ENCODE measurements at regions not wholly inside any gene's neighbourhood (a gene's known extent, or its start where the extent isn't known, plus 50 kb on each side); places are given as distances from the start of the nearest gene placed in this dataset.

DNA sequence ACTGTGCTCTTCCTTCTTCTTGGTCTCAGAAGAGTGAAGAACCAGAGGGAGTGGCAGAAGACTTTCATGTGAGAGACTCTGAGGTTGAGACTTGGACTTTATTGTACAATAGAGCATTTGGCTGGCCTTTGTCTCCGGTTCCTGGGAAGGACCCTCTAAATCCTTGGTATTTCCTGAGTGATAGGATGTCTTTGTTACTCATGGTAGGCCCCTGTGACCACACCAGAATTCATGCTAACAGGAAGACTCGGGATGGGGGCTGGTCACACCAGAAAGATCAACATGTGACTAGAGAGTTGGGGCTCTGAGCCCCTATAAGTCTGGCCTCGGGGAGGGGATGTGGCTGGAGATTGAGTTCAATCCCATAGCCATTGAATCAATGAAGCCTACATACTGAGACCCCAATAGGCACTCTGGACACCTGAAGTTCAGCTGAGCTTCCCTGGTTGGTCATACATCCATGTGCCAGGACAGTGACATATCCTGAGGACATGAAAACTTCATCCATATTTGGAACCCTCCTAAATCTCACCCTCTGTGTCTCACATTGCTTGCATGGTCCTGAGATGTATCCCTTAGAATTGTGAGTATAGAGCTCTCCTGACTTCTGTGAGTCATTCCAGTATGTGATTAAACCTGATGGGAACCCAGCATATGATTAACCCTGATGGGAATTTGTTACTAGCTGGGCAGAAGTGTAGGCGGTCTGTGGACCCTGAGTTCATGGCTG, 201.7 kb downstream of the GADD45G start:
- DNase-seq = no peak
- Histone ChIP-seq H3K4me3 (ENCODE audit: insufficient read depth, low read depth, low read length) (no peak overlapping the region), H3K27me3 (ENCODE audit: control insufficient read depth, insufficient read depth, low read length) (no peaks in the 10 kb centered on the region), H3K36me3 (replicated peaks; ENCODE audit: control insufficient read depth, insufficient read depth, low read length) (no peaks in the 10 kb centered on the region)

DNA sequence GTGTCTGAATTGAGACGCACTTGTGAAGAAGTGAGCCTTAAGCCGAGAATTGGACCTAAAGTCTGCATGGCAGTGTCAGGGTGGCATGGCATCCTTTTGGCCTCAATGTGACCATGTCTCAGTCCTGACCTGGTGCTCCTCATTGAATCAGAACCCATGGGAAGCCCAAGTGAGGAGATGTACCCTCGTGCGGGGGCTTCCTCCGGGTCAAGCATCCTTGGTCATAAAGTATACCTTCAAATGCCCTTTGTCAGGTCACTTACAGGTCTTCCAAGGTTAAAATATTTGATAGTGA, 202.2 kb downstream of the GADD45G start:
- H3K36me3 ChIP-seq (replicated peaks; ENCODE audit: control insufficient read depth, insufficient read depth, low read length) = no peaks in the 10 kb centered on the region
- no peaks in the 10 kb centered on the region for H3K27me3 ChIP-seq (ENCODE audit: control insufficient read depth, insufficient read depth, low read length)
- no peak overlapping the region for H3K4me3 ChIP-seq (ENCODE audit: insufficient read depth, low read depth, low read length)
- DNase-seq = no peak

DNA sequence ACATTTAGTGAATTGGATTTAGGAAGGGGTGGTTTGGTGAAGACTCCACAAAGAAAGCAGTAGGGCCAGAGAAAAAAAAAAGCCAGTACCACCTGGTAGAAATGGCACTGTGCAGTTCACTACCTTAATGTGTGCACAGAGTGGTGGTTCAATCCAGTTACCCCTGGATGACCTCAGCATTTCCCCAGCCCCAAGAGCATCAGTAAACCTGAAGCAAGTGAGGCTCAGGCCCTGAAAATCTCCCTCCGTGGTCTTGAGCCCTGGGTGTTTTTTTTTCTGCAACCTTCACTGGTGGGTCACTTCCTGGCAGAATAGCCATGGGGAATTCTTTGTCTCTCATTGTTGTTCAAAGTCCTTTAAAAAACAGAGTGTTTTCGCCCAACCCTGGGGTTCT, 202.9 kb downstream of the GADD45G start:
- no peaks in the 10 kb centered on the region for H3K27me3 ChIP-seq (ENCODE audit: control insufficient read depth, insufficient read depth, low read length)
- no peak overlapping the region for H3K4me3 ChIP-seq (ENCODE audit: insufficient read depth, low read depth, low read length)
- no peak for DNase-seq
- no peaks in the 10 kb centered on the region for H3K36me3 ChIP-seq (replicated peaks; ENCODE audit: control insufficient read depth, insufficient read depth, low read length)

DNA sequence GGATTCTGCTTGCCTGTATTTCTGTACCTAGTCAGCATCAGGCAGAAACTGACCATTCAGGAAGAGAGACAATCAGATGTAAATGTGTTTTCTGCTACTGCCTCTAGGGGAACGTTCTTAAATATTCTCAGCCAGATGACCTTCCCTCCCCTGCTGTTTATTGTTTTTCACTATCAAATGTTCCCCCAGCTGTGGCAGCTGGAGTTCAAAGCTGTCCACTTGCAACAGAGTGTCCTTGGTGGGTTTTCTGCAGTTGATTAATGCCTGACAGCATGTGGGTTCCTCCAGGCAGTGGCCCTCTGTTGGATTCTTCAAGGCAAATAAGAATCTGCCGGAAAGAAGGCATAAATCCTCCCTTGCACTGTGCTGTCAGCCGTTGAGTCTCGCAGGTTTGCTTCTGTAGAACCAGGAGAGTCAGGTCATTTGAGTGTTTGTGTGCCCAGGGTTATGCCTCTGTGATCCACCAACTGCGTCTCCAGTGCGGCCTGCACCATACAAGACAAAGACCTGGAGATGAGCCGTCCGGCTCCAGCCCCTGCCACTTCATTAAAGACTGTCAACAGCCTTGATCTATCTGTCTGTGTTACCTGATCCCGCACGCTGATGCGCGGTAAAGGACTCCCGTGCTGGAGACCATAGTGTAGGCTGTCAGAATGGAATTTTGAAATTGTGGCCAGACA, 203.4 kb downstream of the GADD45G start:
- H3K4me3 ChIP-seq (ENCODE audit: insufficient read depth, low read depth, low read length) = no peak overlapping the region
- H3K27me3 ChIP-seq (ENCODE audit: control insufficient read depth, insufficient read depth, low read length) = no peaks in the 10 kb centered on the region
- peak; percentile 50 for DNase-seq
- no peaks in the 10 kb centered on the region for H3K36me3 ChIP-seq (replicated peaks; ENCODE audit: control insufficient read depth, insufficient read depth, low read length)

DNA sequence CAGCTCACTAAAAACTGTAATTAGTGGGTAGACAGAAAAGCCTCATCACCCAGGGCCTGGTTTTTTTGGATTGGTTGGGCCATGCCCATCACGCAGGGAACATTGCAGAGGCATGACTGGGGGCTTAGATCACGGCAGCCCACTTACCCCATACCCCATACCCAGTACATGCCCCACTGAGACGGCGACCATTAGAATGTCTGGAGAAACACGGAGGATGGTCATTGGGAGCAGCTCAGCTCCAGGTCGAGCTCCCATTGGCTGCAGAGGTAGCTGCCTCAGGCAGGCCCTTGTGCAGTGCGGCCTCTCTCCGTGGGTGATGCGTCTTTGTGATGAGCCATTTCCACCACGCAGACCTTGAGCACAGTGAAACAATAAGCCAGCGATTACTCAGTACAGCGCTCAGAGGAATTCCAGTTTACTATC, 204.0 kb downstream of the GADD45G start:
- H3K36me3 ChIP-seq (replicated peaks; ENCODE audit: control insufficient read depth, insufficient read depth, low read length) = no peaks in the 10 kb centered on the region
- H3K4me3 ChIP-seq (ENCODE audit: insufficient read depth, low read depth, low read length) = no peak overlapping the region
- no peak for DNase-seq
- no peaks in the 10 kb centered on the region for H3K27me3 ChIP-seq (ENCODE audit: control insufficient read depth, insufficient read depth, low read length)

DNA sequence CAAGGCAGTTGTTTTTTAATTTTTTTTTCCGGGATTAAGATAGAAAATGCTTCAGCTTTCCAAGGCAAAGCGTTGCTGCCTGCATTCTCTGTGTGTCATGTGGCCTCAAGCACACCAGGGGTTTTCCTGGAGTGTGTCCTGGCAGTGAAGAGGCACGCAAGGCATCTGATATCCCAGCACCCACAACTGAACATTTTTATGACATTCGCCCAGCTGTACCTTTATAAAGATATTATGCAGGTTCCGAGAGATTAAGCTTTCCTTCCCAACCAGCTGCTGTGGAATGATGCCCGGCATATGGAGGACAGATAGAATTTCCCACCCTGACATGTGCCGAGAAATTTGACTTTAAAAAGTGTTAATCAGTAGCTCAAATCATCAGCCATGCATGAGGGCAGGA, 205.6 kb downstream of the GADD45G start:
- H3K27me3 ChIP-seq (ENCODE audit: control insufficient read depth, insufficient read depth, low read length) = no peaks in the 10 kb centered on the region
- no peak overlapping the region for H3K4me3 ChIP-seq (ENCODE audit: insufficient read depth, low read depth, low read length)
- no peaks in the 10 kb centered on the region for H3K36me3 ChIP-seq (replicated peaks; ENCODE audit: control insufficient read depth, insufficient read depth, low read length)
- no peak for DNase-seq

DNA sequence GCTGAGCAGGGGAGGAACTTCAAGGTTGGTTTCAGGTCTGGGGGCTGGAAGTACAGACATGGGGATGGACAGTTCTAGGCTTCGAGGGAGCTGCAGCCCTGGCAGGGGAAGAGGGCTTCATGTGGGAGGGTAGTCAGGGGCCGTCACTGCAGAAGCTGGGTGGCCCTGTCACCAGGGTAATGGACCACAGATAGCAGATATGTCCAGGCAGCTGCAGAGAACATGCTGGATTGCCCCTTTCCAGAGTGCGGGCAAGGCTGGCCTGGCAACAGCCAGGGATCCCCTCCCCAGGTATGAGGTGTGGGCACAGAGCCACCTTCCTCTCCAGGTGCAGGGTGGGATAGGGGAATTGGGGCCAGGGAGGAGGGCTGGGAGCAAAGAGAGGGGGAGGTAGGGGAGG, 206.5 kb downstream of the GADD45G start:
- H3K4me3 ChIP-seq (ENCODE audit: insufficient read depth, low read depth, low read length) = no peak overlapping the region
- H3K27me3 ChIP-seq (ENCODE audit: control insufficient read depth, insufficient read depth, low read length) = no peaks in the 10 kb centered on the region
- no peak for DNase-seq
- H3K36me3 ChIP-seq (replicated peaks; ENCODE audit: control insufficient read depth, insufficient read depth, low read length) = no peaks in the 10 kb centered on the region

DNA sequence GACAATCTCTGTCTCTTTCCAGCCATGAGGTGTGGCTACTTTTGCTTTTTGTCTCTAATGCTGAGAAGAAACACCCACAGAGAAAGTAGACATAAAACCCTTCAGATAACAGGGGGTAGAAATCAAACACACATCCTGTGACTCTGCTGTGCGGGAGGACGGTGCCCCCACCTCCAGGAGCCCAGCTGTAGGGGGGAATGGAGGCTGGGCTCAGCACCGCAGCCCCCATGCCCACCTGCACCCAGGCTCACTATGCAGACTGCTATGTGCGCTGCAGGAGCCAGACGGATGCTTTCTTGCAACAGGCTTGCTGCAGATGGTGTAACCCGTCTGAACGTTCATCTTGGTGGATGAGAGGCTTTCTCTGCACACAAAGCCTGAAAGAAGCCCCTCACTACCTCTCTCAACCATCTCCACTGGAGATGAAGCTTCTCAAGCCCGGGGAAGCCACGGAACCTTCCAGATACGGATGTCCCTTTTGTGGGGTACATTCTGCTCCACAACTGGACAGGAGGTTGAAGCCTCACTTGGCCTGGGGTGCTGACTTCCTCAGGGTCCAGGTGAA, 207.2 kb downstream of the GADD45G start:
- Histone ChIP-seq H3K4me3 (ENCODE audit: insufficient read depth, low read depth, low read length) (no peak overlapping the region), H3K36me3 (replicated peaks; ENCODE audit: control insufficient read depth, insufficient read depth, low read length) (no peaks in the 10 kb centered on the region)
- no peak for DNase-seq

DNA sequence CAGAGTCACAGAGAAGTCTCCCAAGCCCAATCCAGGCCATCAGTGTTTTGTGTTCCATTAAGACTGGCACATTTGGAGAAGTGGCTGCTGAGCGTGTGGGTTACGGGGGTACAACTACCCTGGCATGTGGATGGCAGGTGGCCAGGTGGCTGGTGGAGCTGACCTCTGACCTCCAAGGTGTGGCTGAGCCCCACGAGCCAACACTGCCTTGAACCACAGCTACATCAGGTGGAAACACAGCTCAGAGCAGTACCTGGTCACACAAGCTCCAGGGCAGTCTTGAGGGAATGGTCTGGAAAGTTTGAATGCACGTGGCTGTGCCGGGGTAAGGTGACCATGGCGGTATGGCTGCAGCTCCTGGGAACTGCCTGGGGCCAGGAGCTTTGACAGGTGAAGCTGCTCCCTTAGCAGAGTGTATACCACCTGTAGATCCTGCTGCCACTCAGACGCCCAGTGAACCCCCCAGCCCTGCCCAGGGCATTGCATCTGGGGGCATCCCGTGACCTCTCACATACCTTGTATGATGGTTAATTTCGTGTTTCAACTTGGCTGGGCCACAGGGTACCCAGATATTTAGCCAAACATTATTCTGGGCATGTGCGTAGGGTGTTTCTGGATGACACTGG, 207.9 kb downstream of the GADD45G start:
- no peak overlapping the region for H3K4me3 ChIP-seq (ENCODE audit: insufficient read depth, low read depth, low read length)
- H3K27me3 ChIP-seq (ENCODE audit: control insufficient read depth, insufficient read depth, low read length) = no peaks in the 10 kb centered on the region
- no peak for DNase-seq
- no peaks in the 10 kb centered on the region for H3K36me3 ChIP-seq (replicated peaks; ENCODE audit: control insufficient read depth, insufficient read depth, low read length)

More for the DNA sequence above, 207.2 kb downstream of the GADD45G start:
- no peaks in the 10 kb centered on the region for H3K27me3 ChIP-seq (ENCODE audit: control insufficient read depth, insufficient read depth, low read length)

DNA sequence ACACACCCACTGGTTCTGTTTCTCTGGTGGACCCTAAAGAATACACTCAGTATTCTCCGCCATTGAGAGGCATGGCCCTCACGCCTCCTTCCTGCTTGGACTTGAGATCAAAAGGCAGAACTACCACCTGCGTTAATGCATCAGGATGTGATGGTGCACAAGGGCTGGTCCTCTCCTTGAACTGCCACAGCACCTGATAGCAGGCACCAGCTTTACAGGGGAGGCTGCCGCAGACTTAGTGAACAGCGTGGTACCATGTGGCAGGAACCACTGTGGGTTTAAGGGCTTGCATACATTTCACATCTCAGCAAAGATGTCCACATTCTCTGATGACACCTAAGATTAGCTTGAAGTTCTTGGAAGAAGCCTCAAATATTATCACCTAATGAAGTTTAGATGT, 208.7 kb downstream of the GADD45G start:
- DNase-seq = no peak
- H3K27me3 ChIP-seq (ENCODE audit: control insufficient read depth, insufficient read depth, low read length) = no peaks in the 10 kb centered on the region

DNA sequence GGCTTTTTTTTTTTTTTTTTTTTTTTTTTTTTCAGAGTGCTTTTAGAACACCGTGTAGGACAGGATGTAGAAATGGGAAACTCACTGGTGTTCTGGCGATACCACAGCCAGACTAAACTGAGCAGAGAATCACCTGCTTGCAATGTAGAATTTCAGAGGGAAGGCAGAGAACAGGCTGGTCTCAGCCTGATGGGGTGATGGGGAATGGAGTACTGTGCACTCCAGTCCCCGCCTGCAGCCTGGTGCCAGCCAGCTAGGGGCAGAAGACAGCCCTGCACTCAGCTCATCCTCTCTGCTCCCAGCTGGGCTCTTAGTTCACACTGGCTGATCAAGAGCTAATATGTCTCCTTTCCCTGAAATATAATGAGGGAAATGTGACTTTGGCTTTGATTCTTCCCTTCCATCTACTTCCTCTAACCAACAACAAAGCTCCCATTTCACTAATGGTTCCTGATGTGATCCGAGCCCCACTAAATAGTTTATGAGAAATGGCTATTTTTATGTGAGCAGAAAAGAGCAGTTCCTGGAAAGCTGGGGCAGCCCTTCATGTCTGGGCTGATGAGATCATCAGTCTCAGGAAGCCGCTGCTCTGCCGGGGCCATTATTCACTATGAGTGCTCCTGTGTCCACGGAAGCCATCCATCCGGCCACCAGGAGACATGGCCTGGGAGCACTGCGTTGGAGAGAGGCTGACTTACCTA, 209.7 kb downstream of the GADD45G start:
- DNase-seq = peak; percentile 51
- no peaks in the 10 kb centered on the region for H3K27me3 ChIP-seq (ENCODE audit: control insufficient read depth, insufficient read depth, low read length)
- H3K36me3 ChIP-seq (replicated peaks; ENCODE audit: control insufficient read depth, insufficient read depth, low read length) = no peaks in the 10 kb centered on the region
- H3K4me3 ChIP-seq (ENCODE audit: insufficient read depth, low read depth, low read length) = no peak overlapping the region

More for the DNA sequence above, 208.7 kb downstream of the GADD45G start:
- no peaks in the 10 kb centered on the region for H3K36me3 ChIP-seq (replicated peaks; ENCODE audit: control insufficient read depth, insufficient read depth, low read length)
- H3K4me3 ChIP-seq (ENCODE audit: insufficient read depth, low read depth, low read length) = no peak overlapping the region

DNA sequence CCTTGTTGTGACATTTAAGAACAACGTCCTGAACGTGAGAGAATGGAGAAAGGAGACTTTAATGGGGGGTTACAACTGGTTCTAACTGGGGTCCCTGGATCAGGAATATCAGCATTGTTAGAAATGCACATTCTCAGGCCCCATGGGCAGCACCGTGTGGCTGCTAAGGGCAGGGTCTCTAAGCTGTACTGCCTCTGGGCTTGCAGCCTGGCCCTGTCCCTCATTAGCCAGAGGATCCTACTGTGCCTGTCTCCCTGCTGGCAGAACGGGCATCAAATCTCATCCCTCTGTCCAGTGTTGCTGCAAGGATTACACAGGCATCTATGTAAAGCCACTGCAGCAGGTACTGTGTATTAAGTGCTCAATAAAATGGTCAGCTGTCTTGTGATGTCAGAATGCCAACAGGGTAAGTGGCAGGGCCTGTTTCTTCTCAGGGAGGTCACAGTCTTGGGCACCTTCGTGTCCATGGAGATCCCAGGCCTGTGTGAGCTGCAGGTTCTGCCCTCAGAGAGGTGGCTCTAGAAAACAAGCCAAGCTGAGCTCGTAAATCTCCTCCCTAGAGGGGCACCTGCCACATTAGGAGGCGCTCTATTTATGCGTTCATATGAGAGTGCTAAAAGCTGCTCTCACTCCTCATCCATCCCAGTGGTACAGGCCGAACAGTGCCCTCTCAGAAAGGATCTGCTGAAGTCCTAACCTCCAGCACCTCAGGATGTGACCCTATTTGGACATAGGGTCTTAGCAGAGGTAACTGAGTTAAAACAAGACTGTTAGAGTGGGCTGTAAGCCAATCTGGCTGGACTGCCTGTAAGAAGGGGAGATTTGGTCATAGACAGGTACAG, 210.5 kb downstream of the GADD45G start:
- no peak for DNase-seq
- H3K4me3 ChIP-seq (ENCODE audit: insufficient read depth, low read depth, low read length) = no peak overlapping the region
- no peaks in the 10 kb centered on the region for H3K27me3 ChIP-seq (ENCODE audit: control insufficient read depth, insufficient read depth, low read length)

DNA sequence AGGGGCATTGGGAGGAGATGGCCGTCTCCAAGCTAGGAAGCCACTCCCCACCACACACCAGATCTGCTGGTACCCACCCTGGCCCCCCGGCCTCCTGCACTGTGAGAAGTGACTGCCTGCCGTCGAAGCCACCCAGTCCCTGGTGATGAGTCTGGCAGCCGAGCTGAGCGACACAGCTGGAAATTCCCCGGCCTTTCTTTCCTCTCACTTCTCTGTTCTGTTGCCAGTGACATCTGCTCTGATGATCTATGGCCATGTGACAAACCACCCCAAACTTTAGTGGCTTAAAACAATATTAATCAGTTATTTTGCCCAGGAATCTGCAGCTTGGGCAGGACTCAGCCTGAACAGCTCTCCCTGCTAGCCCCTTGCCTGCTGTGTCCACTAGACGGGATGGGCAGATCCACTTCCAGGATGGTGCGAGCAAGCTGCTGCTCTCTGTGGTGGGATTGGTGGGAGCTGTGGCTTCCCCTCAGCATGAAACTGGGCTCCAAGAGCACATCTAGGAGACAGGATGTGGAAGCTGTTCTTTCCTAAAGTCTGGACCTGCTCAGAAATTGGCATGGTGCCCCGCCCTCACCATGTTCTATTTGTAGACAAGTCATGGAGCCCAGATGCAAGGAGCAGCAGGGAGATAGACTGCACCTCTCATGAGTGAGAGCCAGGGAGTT, 211.2 kb downstream of the GADD45G start:
- Histone ChIP-seq H3K4me3 (ENCODE audit: insufficient read depth, low read depth, low read length) (no peak overlapping the region), H3K27me3 (ENCODE audit: control insufficient read depth, insufficient read depth, low read length) (no peaks in the 10 kb centered on the region), H3K36me3 (replicated peaks; ENCODE audit: control insufficient read depth, insufficient read depth, low read length) (no peaks in the 10 kb centered on the region)
- no peak for DNase-seq

More for the DNA sequence above, 210.5 kb downstream of the GADD45G start:
- H3K36me3 ChIP-seq (replicated peaks; ENCODE audit: control insufficient read depth, insufficient read depth, low read length) = no peaks in the 10 kb centered on the region
